ENCODE measurements at regions not wholly inside any gene's neighbourhood (a gene's known extent, or its start where the extent isn't known, plus 50 kb on each side); places are given as distances from the start of the nearest gene placed in this dataset.

- H3K4me3 ChIP-seq (ENCODE audit: low read depth, low read length): no peak overlapping the region
- TF ChIP-seq, protein P1, sequence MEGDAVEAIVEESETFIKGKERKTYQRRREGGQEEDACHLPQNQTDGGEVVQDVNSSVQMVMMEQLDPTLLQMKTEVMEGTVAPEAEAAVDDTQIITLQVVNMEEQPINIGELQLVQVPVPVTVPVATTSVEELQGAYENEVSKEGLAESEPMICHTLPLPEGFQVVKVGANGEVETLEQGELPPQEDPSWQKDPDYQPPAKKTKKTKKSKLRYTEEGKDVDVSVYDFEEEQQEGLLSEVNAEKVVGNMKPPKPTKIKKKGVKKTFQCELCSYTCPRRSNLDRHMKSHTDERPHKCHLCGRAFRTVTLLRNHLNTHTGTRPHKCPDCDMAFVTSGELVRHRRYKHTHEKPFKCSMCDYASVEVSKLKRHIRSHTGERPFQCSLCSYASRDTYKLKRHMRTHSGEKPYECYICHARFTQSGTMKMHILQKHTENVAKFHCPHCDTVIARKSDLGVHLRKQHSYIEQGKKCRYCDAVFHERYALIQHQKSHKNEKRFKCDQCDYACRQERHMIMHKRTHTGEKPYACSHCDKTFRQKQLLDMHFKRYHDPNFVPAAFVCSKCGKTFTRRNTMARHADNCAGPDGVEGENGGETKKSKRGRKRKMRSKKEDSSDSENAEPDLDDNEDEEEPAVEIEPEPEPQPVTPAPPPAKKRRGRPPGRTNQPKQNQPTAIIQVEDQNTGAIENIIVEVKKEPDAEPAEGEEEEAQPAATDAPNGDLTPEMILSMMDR (IDR thresholded peaks at IDR 0.05; ENCODE audit: borderline replicate concordance, insufficient read depth, low read depth, low read length): no peak
These were observed 71.7 kb upstream of the RAI2 start for GRCh38 chrX:17932781-17933180.

DNA sequence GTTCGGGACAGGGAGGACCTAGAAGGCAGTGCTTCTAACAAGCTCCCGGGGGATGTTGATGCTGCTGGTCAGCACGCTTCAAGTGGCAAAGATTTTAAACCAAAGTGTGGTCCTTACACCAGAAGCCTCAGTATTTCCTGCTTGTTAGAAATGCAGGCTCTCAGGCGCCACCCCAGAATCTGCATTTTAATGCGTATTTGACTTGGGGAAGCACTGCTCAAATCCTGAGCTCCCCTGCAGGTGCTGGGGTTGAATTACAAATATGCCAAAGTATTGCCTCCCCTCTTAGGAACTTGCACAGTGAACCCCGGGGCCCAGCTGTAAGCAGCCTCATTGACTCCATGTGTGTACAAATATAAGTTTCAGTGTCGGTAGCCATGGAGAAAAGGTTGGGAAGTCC is 70.8 kb upstream of the RAI2 start:
- H3K4me3 ChIP-seq (ENCODE audit: low read depth, low read length): no peak overlapping the region
- TF ChIP-seq, protein P1 (IDR thresholded peaks at IDR 0.05; ENCODE audit: borderline replicate concordance, insufficient read depth, low read depth, low read length): no peak

- TF ChIP-seq, protein P1 (IDR thresholded peaks at IDR 0.05; ENCODE audit: borderline replicate concordance, insufficient read depth, low read depth, low read length): no peak
- H3K4me3 ChIP-seq (ENCODE audit: low read depth, low read length): no peak overlapping the region
These were observed 69.8 kb upstream of the RAI2 start for GRCh38 chrX:17930850-17931249.

GRCh38 chrX:17923546-17923945 is 62.4 kb upstream of the RAI2 start:
- TF ChIP-seq, protein P1 (IDR thresholded peaks at IDR 0.05; ENCODE audit: borderline replicate concordance, insufficient read depth, low read depth, low read length): no peak
- H3K4me3 ChIP-seq (ENCODE audit: low read depth, low read length): no peak overlapping the region

DNA sequence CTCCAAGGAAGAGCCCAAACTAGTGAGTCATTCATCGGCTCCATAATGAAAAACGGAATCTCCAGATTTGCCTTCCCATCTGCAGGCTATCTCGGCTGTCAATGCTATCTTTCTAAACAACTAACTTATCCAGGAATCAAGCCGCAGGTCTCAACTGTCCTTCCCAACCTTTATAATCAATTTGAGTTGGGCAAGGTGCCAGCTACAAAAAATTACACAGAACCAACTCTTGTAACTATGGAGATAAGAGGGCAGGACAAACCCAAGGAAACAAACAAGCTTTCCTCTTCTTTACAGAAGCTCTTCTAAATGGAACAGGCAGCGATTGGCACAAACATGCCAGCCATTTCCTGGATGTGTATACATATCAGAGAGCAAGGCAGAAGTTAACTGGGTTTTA is 61.2 kb upstream of the RAI2 start:
- H3K4me3 ChIP-seq (ENCODE audit: low read depth, low read length): no peak overlapping the region
- TF ChIP-seq, protein P1 (IDR thresholded peaks at IDR 0.05; ENCODE audit: borderline replicate concordance, insufficient read depth, low read depth, low read length): no peak

DNA sequence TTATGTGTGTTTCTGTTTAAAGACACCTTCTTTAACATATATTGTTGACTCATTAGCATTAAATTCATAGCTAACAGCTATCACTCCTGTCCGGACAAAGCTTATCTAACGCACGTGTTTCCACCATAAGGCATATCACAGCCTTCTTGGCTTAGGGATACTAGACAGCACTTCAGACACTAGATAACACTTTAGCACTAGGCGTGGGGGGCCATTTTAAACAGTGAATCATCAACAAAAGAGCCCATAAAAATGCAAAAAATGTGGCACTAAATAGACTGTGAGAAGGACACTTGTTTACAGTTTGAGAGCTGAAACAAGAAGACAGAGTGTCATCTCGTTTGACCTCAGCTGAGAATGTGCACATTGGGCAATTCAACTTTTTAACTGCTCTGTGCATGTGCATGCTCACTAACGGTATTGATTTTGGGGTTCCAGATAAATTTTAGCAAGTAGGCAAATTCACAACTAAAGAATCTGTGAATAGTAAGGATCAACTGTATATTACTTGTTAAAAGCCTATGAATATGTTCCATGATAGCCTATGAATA is 58.9 kb upstream of the RAI2 start:
- TF ChIP-seq, protein P1 (IDR thresholded peaks at IDR 0.05; ENCODE audit: borderline replicate concordance, insufficient read depth, low read depth, low read length): no peak
- H3K4me3 ChIP-seq (ENCODE audit: low read depth, low read length): no peak overlapping the region

DNA sequence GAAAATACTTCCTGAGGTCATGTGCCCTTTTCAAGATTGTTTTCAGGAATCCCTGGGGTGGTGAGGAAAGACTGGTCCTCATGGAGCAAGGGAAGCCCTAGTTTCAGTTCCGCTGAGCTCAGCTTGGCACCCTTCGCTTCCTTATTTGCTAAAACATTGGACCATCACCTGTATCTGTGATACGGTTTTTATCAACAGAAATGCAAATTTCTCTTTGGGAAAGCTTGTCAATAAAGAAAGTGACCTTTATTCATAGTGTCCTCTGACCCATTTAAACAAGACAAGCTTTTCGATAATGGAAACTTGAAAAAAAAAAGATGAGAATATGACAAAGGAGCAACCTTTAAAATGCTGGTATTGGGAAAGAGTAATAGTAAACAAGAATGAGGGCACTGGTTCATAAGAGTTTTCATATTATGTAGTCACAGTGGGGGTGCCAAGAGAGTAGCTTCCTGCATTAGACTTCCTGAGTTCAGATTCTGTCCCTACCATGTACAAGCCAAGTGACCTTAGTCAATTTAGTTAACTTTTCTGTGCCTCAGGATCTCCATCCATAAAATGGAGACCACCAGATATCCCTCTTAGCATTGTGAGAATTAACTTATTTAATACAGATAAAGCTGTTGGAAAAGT is 57.0 kb upstream of the RAI2 start:
- H3K4me3 ChIP-seq (ENCODE audit: low read depth, low read length): no peak overlapping the region
- TF ChIP-seq, protein P1 (IDR thresholded peaks at IDR 0.05; ENCODE audit: borderline replicate concordance, insufficient read depth, low read depth, low read length): no peak

Measured in GM12875 (cell line).